Adrenal gland (tissue), 9 donors: ENCODE measurements at regions not wholly inside any gene's neighbourhood (a gene's known extent, or its start where the extent isn't known, plus 50 kb on each side); places are given as distances from the start of the nearest gene placed in this dataset.

Source experiments
- DNase-seq, 7 donors: peaks; one replicate each; pipeline ENCODE4 v3.0.0-alpha.2; 2019 to 2020
- H3K27ac ChIP-seq, 5 donors: fragments of 200-600 bp; sonication (generic) in 4 of 5; 1 replicate in 3 of 5; 2 replicates in 2 of 5; pipeline versions ENCODE4 v1.5.1 to v1.8.0; 2016 to 2020; ENCODE audit warnings: mild to moderate bottlenecking in 1 of 5
- H3K27me3 ChIP-seq: fragments of 200-600 bp; 2 replicates; pipeline ENCODE4 v1.8.0; 2021
- H3K36me3 ChIP-seq, 2 donors: fragments of 200-600 bp; replicated peaks in 1 of 2; 1 replicate in 1 of 2; 2 replicates in 1 of 2; pipeline versions ENCODE4 v1.5.1 to v1.8.0; 2018 to 2022
- H3K4me1 ChIP-seq, 2 donors: fragments of 200-600 bp; replicated peaks in 1 of 2; 1 replicate in 1 of 2; 2 replicates in 1 of 2; pipeline versions ENCODE4 v1.5.1 to v1.8.0; 2018 to 2021
- H3K4me3 ChIP-seq, 4 donors: fragments of 200-600 bp; sonication (generic) in 3 of 4; one replicate each; pipeline ENCODE4 v1.5.1; 2016 to 2018
- H3K9me3 ChIP-seq, 3 donors: fragments of 200-600 bp; sonication (generic) in 1 of 3; replicated peaks in 1 of 3; 1 replicate in 2 of 3; 2 replicates in 1 of 3; pipeline versions ENCODE4 v1.5.1 to v1.8.0; 2016 to 2021
- CTCF ChIP-seq, 6 experiments: fragments of 450-650 bp in 4 of 6; fragments of 200-600 bp in 2 of 6; sonication (generic) in 1 of 6; IDR thresholded peaks; 1 replicate in 5 of 6; 2 replicates in 1 of 6; pipeline versions ENCODE4 v1.5.1 to v1.8.0; 2016 to 2021; ENCODE audit warnings: antibody characterized with exemption in 6 of 6, mild to moderate bottlenecking in 2 of 6, moderate library complexity in 1 of 6
- POLR2A ChIP-seq, 2 donors: fragments of 450-650 bp; IDR thresholded peaks; one replicate each; pipeline ENCODE4 v1.6.1; 2017; ENCODE audit warnings: antibody characterized with exemption in 2 of 2, mild to moderate bottlenecking in 2 of 2, moderate library complexity in 1 of 2
- WGBS, 4 donors: extraction: QIAGEN DNeasy Blood & Tissue Kit in 2 of 4; methylation state at CpG; one replicate each; pipeline versions ENCODE4 v1.1.5 to v1.1.7; 2013 to 2017; 5-methylcytosine and 5-hydroxymethylcytosine counted together
- intact Hi-C, 2 donors: fragments of 100-400 bp; cut with DNase I; formaldehyde crosslinking; loops; one replicate each; pipeline versions ENCODE4 v1.14.1 to v1.15.0; 2022 to 2023
- donor health status: healthy with polysubstance abuse.
- donor health status: Bipolar disorder and iron deficiency.
- donor health status: DM: yes; HTN: yes; CAD: no.
- donor health status: DM: no; HTN: no; CAD: no.
- donor health status: DM: no; HTN: no; CAD: no.

- intact Hi-C loops: no loop called here
- no peak for TF ChIP-seq CTCF (IDR thresholded peaks at IDR 0.05)
- TF ChIP-seq POLR2A (IDR thresholded peaks at IDR 0.05): no peak
- no peaks in the 10 kb centered on the region for H3K9me3 ChIP-seq
- WGBS, 4 donors: 68 to 79% (median 76%) methylated on average over 7 of the region's 7 CpGs
- H3K27me3 ChIP-seq: no peaks in the 10 kb centered on the region
- no peak overlapping the region for H3K4me3 ChIP-seq
- no peaks in the 10 kb centered on the region for H3K36me3 ChIP-seq
- DNase-seq: no peak
- H3K27ac ChIP-seq: no peak overlapping the region
- H3K4me1 ChIP-seq: no peaks in the 10 kb centered on the region
Observed at GRCh38 chr7:67696878-67697277, 700.2 kb downstream of the TYW1 start.

- no peaks in the 10 kb centered on the region for H3K9me3 ChIP-seq
- intact Hi-C loops: no loop called here
- no peak overlapping the region for H3K4me3 ChIP-seq
- H3K27ac ChIP-seq: no peak overlapping the region
- TF ChIP-seq CTCF (IDR thresholded peaks at IDR 0.05) (no peak), POLR2A (IDR thresholded peaks at IDR 0.05) (no peak)
- no peaks in the 10 kb centered on the region for H3K27me3 ChIP-seq
- no peaks in the 10 kb centered on the region for H3K4me1 ChIP-seq
- 55 to 88% (median 74%) methylated on average over 6 of the region's 6 CpGs for WGBS, 4 donors
- no peaks in the 10 kb centered on the region for H3K36me3 ChIP-seq
- DNase-seq: no peak
Observed at GRCh38 chr7:67698354-67698753, 701.7 kb downstream of the TYW1 start.

GRCh38 chr7:67705850-67706249, 709.2 kb downstream of the TYW1 start:
- no peak overlapping the region for H3K4me3 ChIP-seq
- H3K27ac ChIP-seq: no peak overlapping the region
- no peaks in the 10 kb centered on the region for H3K27me3 ChIP-seq
- 48 to 67% (median 51%) methylated on average over 2 of the region's 2 CpGs for WGBS, 4 donors
- intact Hi-C loops: no loop called here
- no peaks in the 10 kb centered on the region for H3K9me3 ChIP-seq
- TF ChIP-seq CTCF (IDR thresholded peaks at IDR 0.05): no peak
- no peak for TF ChIP-seq POLR2A (IDR thresholded peaks at IDR 0.05)
- no peaks in the 10 kb centered on the region for H3K36me3 ChIP-seq
- no peak for DNase-seq
- no peaks in the 10 kb centered on the region for H3K4me1 ChIP-seq

DNA sequence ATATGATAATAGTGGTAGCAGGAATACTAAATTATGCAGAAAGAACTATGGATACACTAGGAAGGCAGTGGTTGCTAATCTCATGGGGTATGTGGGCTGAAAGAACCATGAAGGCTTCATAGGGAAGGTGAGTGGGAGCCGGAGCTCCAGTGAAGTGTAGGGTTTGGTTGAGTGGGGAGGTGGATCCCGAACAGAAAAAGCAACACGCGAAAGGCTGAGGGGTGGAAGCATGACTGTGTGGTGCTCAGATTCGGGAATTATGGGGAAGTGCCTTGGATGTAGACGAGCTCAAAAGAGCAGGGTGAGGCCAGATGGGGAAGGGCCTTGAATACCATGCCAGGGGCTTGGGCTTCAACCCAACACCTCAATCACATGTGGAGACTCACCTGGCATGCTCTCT, 715.1 kb downstream of the TYW1 start:
- no peak for TF ChIP-seq POLR2A (IDR thresholded peaks at IDR 0.05)
- no peak for TF ChIP-seq CTCF (IDR thresholded peaks at IDR 0.05)
- no peaks in the 10 kb centered on the region for H3K4me1 ChIP-seq
- H3K27ac ChIP-seq: no peak overlapping the region
- no peaks in the 10 kb centered on the region for H3K9me3 ChIP-seq
- DNase-seq: no peak
- WGBS, 4 donors: 81 to 91% (median 86%) methylated on average over 6 of the region's 6 CpGs
- H3K4me3 ChIP-seq: no peak overlapping the region
- no peaks in the 10 kb centered on the region for H3K27me3 ChIP-seq
- intact Hi-C loops: no loop called here
- no peaks in the 10 kb centered on the region for H3K36me3 ChIP-seq
